NCI-H2171 (cell line): ENCODE measurements at regions not wholly inside any gene's neighbourhood (a gene's known extent, or its start where the extent isn't known, plus 50 kb on each side); places are given as distances from the start of the nearest gene placed in this dataset.

Experiments used
- DNase-seq: peaks from one replicate; lab custom pipeline; 2025; lab: John Stamatoyannopoulos, UW

GRCh38 chr2:15719566-15720313 is 128.1 kb downstream of the DDX1 start:
- DNase-seq: no peak

GRCh38 chr2:15720561-15721307 is 129.1 kb downstream of the DDX1 start:
- no peak for DNase-seq

- no peak for DNase-seq
Measured at GRCh38 chr2:15721411-15722067, 129.9 kb downstream of the DDX1 start.

GRCh38 chr2:15722980-15723379 is 131.3 kb downstream of the DDX1 start:
- no peak for DNase-seq

- DNase-seq: no peak
Measured at GRCh38 chr2:15724235-15724634, 132.6 kb downstream of the DDX1 start.

GRCh38 chr2:15725101-15725781 is 133.6 kb downstream of the DDX1 start:
- DNase-seq: no peak

- DNase-seq: no peak
Measured at GRCh38 chr2:15725782-15726112, 134.1 kb downstream of the DDX1 start.

- DNase-seq: no peak
Measured at GRCh38 chr2:15726321-15727057, 134.8 kb downstream of the DDX1 start.

GRCh38 chr2:15727396-15728244 is 136.0 kb downstream of the DDX1 start:
- no peak for DNase-seq

GRCh38 chr2:15728245-15728938 is 136.7 kb downstream of the DDX1 start:
- no peak for DNase-seq

- DNase-seq: no peak
Measured at GRCh38 chr2:15729001-15729400, 137.3 kb downstream of the DDX1 start.

GRCh38 chr2:15729709-15730544 is 138.3 kb downstream of the DDX1 start:
- no peak for DNase-seq

GRCh38 chr2:15730545-15731212 is 139.0 kb downstream of the DDX1 start:
- no peak for DNase-seq

- no peak for DNase-seq
Measured at GRCh38 chr2:15731213-15731888, 139.7 kb downstream of the DDX1 start.

- no peak for DNase-seq
Measured at GRCh38 chr2:15731889-15732271, 140.2 kb downstream of the DDX1 start.

GRCh38 chr2:15732341-15733077 is 140.8 kb downstream of the DDX1 start:
- no peak for DNase-seq

GRCh38 chr2:15733867-15734673 is 142.4 kb downstream of the DDX1 start:
- no peak for DNase-seq
